ENCODE measurements at regions not wholly inside any gene's neighbourhood (a gene's known extent, or its start where the extent isn't known, plus 50 kb on each side); places are given as distances from the start of the nearest gene placed in this dataset.

GRCh38 chr20:61120595-61121515 is 131.2 kb upstream of the CDH4 start:
- peak in 1 of 2 donors; percentile 38 for DNase-seq

DNA sequence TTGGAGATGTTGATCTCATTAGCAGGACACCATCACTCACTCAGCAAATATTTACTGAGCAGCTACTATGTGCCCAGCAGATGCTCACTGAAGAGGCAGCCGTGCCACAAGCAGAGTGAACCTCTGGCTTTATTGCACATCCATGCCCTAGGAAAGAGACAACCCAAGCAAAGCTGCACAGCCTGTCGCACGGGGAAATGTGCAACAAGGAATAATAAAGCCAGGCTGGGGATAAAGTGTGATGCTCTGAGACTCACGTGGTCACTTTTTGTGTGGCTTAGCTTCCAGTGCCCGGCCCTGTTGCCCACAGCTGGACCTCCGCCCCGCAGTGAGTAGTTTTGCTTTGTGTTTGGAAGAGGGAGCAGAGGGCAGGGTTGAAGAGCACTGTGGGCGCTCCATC is 130.4 kb upstream of the CDH4 start:
- DNase-seq: no peak

- DNase-seq: no peak
Observed at GRCh38 chr20:61123286-61123685, 128.8 kb upstream of the CDH4 start.

GRCh38 chr20:61123751-61124368 is 128.2 kb upstream of the CDH4 start:
- DNase-seq: no peak

DNA sequence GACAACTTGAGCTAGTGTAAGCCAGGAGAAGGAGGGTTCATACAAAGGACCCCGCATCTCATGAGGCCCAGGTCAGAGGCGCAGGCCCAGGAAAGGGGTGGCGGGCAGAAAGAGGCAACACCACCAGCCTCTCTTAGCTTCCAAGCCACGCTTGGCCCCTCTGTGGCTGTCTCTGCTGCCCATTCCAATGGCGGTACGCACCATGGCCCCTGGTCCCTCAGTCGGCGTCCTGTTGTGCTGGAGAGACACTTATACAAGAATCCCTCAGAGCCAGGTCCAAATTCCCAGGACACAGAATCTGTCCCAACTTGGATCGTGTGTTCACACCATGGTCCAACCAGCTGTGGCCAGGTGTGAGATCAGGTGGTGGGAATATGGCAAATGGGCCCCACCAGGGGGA is 127.0 kb upstream of the CDH4 start:
- no peak for DNase-seq

DNA sequence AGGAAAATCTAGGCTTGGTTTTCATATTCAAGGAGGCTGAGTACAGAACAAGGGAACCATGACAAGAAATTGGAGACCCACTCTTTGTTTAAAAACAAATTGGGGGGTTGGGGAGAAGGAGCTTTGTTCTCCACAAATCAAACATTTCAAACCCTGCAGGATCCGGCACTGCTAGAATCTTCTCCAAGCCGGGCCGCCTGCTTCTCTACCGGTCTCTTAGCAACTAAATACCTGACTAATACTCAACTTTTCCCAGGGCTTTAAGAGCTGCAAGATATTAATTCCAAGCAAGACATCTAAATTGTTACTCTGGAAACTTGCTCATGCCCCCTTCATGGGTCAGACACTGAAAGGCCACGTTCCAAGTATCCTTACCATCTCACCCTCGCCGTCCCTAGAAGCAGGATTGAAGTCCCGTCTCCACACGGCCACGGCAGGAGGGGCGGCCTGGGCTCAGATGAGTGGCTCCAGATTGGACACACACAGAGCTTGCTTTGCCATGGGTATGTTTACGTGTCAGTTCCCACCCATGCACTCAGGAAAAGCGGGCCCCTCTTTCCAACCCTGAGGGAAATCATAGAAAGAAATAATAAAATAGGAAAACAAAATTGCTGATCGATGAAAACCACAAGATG is 126.4 kb upstream of the CDH4 start:
- no peak for DNase-seq

GRCh38 chr20:61126369-61127195 is 125.5 kb upstream of the CDH4 start:
- no peak for DNase-seq

- no peak for DNase-seq
Observed at GRCh38 chr20:61127311-61128039, 124.6 kb upstream of the CDH4 start.

DNA sequence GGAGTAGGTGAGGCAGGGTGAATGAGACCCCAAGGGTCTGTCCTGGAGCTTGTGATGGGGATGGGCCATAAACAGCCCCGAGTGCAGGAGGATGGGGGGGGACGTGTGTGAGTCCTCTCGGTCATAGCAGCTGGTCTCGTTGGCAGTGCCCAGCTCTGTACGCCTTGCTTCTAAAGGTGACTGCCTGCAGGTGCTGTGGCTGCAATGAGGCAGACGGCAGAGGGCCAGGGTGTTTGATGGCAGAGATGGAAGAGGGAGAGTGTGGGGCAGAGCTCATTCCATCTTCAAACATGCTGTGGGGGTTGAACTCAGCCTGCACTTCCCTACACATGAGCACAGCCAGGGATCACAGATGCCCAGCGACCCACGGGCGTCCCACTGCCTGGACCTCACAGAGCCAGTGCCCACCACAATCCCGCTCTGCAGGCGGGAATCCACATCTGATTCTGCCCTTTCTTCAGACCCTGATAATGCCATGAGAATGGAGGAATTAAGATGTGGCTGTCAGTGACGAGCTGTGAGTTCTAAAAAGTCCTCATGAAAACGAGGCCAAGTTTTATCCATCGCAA is 123.3 kb upstream of the CDH4 start:
- no peak for DNase-seq

DNA sequence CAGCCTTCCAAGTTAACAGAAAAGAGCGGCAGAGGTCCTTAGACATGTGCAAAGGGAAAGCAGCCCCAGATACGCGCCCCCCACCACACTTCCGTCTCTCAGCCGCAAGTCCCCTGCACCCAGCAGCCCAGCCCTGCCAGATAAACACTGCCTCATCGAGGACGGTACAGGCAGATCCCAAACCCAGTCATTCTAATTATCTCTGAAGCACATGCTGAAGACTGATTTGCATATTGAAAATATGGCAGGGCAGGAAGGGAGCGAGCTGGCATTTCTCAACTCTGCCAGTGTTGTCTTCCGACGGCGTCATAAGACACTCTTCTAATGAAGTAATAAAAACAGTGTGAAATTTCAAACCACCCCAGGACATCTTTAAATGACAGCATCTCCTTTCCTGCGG is 122.8 kb upstream of the CDH4 start:
- DNase-seq: no peak

GRCh38 chr20:61130156-61130555 is 121.9 kb upstream of the CDH4 start:
- DNase-seq: no peak

GRCh38 chr20:61131944-61132343 is 120.1 kb upstream of the CDH4 start:
- no peak for DNase-seq

- no peak for DNase-seq
Observed at GRCh38 chr20:61133611-61134010, 118.5 kb upstream of the CDH4 start.

DNA sequence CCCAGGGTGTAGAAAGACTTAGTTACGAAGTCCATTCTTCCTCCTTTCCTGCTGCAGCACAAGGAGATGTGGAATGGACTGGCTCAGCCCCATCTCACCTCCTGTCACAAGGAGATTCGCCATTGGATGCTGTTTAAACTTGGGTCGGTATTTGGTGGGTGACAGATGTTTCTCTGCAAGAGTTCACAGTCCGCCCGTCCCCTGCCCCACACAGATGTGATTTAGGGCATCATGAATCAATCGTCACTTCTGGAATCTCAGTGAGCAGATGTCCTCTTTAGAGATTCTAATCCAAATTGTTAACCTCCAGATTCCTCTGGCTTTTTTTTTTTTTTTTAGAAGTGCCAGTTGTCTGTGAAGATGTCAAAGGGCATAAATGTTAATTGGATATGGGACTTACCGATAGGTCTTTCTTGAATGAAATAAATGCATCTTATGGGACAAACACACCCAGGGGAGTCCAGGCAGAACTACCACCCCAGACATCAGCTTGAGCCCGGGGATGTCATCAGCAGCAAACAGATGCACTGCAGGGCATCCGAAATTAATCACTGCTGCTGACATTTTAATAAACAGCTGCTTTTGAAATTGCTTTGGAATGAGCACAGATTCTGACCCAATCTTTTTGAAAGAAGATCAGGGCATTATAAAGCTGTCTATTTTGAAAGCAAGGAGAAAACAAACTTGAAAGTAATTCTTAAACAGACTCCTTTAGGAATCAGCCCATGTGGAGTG is 117.6 kb upstream of the CDH4 start:
- no peak for DNase-seq

- DNase-seq: no peak
Observed at GRCh38 chr20:61135266-61135665, 116.8 kb upstream of the CDH4 start.

DNA sequence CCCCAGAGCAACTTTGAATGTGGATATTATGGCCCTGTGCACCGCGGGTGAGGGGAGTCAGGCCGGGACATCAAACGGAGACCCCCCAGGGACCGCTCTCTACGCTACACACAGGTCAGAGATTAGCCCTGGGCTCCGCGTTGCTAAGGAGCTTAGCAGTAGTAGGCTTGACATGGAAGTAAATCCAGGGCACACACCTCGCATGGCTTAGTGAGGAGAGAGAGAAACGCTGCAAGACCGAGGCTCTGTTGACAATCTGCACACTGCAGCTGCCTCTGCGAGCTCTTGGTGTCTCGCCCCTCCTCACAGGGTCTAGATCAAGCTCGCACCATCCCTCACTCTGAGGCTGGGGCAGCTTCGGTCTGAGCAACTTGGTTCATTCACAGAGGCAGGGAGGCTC is 116.1 kb upstream of the CDH4 start:
- DNase-seq: no peak

- DNase-seq: no peak
Observed at GRCh38 chr20:61138566-61138965, 113.5 kb upstream of the CDH4 start.

DNA sequence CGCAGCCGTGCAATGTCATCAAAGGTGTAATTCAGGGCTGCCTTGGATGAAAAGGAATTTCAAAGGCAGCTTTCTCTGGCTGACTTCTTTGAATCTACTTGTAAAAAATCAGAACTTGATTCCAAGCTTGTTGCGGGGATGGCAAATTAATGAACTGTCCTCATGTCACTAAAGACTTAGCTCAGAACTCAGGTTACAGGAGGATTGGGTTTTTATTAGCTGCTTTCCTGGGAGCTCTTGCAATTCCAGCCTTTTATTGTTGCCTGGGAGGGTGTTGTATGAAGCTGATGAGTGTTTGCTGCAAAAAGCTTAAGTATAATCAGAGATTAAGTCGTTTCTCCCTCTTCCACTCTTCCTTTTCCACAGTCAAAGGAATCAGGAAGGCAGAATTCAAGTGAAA is 113.0 kb upstream of the CDH4 start:
- no peak for DNase-seq

GRCh38 chr20:61140576-61140975 is 111.5 kb upstream of the CDH4 start:
- DNase-seq: no peak

GRCh38 chr20:61146023-61146422 is 106.0 kb upstream of the CDH4 start:
- no peak for DNase-seq

DNA sequence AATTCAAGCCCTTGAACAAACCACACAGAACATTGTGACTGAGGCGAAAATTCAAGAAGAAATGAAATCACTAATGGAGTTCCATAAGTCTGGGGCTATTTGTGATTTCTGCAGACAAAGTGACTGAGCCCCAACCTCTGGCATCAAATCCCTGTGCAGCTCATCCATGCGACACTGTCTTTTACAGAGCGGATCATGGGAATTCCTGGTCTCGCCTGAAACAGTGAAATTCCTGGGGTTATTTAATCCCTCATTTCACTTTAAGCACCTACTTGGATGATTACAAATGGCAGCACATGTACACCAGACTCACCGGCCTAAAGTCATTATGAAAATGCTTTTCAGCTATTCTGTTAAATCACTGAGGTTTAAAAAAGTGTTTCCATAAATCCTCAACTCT is 102.4 kb upstream of the CDH4 start:
- DNase-seq: no peak
